ENCODE measurements at regions not wholly inside any gene's neighbourhood (a gene's known extent, or its start where the extent isn't known, plus 50 kb on each side); places are given as distances from the start of the nearest gene placed in this dataset.

GRCh38 chr7:25677595-25677994 lies 449.3 kb upstream of the NPVF start:
- H3K9ac ChIP-seq (ENCODE audit: low read length), result no peak overlapping the region

GRCh38 chr7:25678215-25678614 lies 449.9 kb upstream of the NPVF start:
- ChIA-PET POLR2A (no interaction called here), RAD21 (ENCODE audit: low non-redundant PET in 1 of 2, low total read pairs in 2 of 2, uncharacterized antibody in 2 of 2, unreplicated experiment in 2 of 2) (no interaction called here), CTCF (no interaction called here)
- H3K4me2 ChIP-seq (ENCODE audit: low read length), result no peak overlapping the region
- H3K9me3 ChIP-seq (ENCODE audit: control insufficient read depth in 1 of 2, insufficient read depth in 1 of 2, low read depth in 1 of 2, low read length in 2 of 2), result no peaks in the 10 kb centered on the region
- no peak for ATAC-seq
- no peaks in the 10 kb centered on the region for H3K9me2 ChIP-seq (ENCODE audit: insufficient read depth)
- no peak overlapping the region for H3K4me3 ChIP-seq (replicated peaks in 1 of 2; ENCODE audit: low read depth in 1 of 2, low read length in 2 of 2)
- no peak overlapping the region for H3K9ac ChIP-seq (ENCODE audit: low read length)
- H3K4me1 ChIP-seq (ENCODE audit: control insufficient read depth in 1 of 2, insufficient read depth in 2 of 2, low read length in 2 of 2), result no peaks in the 10 kb centered on the region
- H2AFZ ChIP-seq (ENCODE audit: low read depth, low read length, poor library complexity, severe bottlenecking), result no peak overlapping the region
- peaks cover 38% of the 10 kb centered on the region for H3K27me3 ChIP-seq (ENCODE audit: insufficient read depth, low read length)
- no peaks in the 10 kb centered on the region for H3K79me2 ChIP-seq (ENCODE audit: insufficient read depth, low read length)
- BruUV-seq (replicated peaks), result no TSS peak
- H3K27ac ChIP-seq (ENCODE audit: low read depth, low read length), result no peak overlapping the region
- intact Hi-C loops (cut with micrococcal nuclease), result no loop called here
- no peaks in the 10 kb centered on the region for H3K36me3 ChIP-seq (ENCODE audit: control insufficient read depth in 1 of 2, insufficient read depth in 2 of 2, low read length in 2 of 2)
- no peak for DNase-seq (ENCODE audit: low read depth, low spot score)
- H4K20me1 ChIP-seq (ENCODE audit: insufficient read depth), result no peaks in the 10 kb centered on the region
- TF ChIP-seq ATF3 (IDR thresholded peaks at IDR 0.05), result no peak
- TF ChIP-seq ZFX (IDR thresholded peaks at IDR 0.05), result no peak
- TF ChIP-seq YY1 (IDR thresholded peaks at IDR 0.05; ENCODE audit: extremely low read depth, insufficient replicate concordance, low read depth, low read length), result no peak
- TF ChIP-seq MAX (IDR thresholded peaks at IDR 0.05), result no peak
- no peak for TF ChIP-seq CTCF (IDR thresholded peaks at IDR 0.05 in 2 of 3, conservative IDR thresholded peaks at IDR 0.05 in 1 of 3; ENCODE audit: borderline replicate concordance in 1 of 3, insufficient read depth in 1 of 3, low read depth in 2 of 3, low read length in 2 of 3)
- no peak for TF ChIP-seq EZH2 (IDR thresholded peaks at IDR 0.05)
- no peak for TF ChIP-seq EZH2phosphoT487 (IDR thresholded peaks at IDR 0.05; ENCODE audit: borderline replicate concordance)
- no peak for TF ChIP-seq FOSL1 (IDR thresholded peaks at IDR 0.05; ENCODE audit: low read depth)
- no peak for TF ChIP-seq SIN3A (IDR thresholded peaks at IDR 0.05; ENCODE audit: low read depth)
- no peak for TF ChIP-seq CEBPB (IDR thresholded peaks at IDR 0.05; ENCODE audit: low read depth)
- no peak for TF ChIP-seq ELF1 (IDR thresholded peaks at IDR 0.05; ENCODE audit: borderline replicate concordance, low read depth)
- no peak for TF ChIP-seq SP1 (IDR thresholded peaks at IDR 0.05; ENCODE audit: low read depth)
- TF ChIP-seq EGR1 (IDR thresholded peaks at IDR 0.05; ENCODE audit: low read depth), result no peak
- TF ChIP-seq ZNF274 (IDR thresholded peaks at IDR 0.05; ENCODE audit: low read depth, low read length), result no peak
- TF ChIP-seq POLR2A (IDR thresholded peaks at IDR 0.05; ENCODE audit: borderline replicate concordance, extremely low read depth, insufficient read depth, insufficient read length), result no peak

More at GRCh38 chr7:25677595-25677994, 449.3 kb upstream of the NPVF start:
- no peak for TF ChIP-seq MAX (IDR thresholded peaks at IDR 0.05)
- TF ChIP-seq ATF3 (IDR thresholded peaks at IDR 0.05), result no peak
- TF ChIP-seq JUND (IDR thresholded peaks at IDR 0.05), result no peak
- no peak for TF ChIP-seq EGR1 (IDR thresholded peaks at IDR 0.05; ENCODE audit: low read depth)
- TF ChIP-seq FOSL1 (IDR thresholded peaks at IDR 0.05; ENCODE audit: low read depth), result no peak
- TF ChIP-seq POLR2A (IDR thresholded peaks at IDR 0.05; ENCODE audit: borderline replicate concordance, extremely low read depth, insufficient read depth, insufficient read length), result no peak
- H2AFZ ChIP-seq (ENCODE audit: low read depth, low read length, poor library complexity, severe bottlenecking), result no peak overlapping the region
- no TSS peak for BruUV-seq (replicated peaks)
- DNase-seq (ENCODE audit: low read depth, low spot score) (no peak), ATAC-seq (no peak)
- H3K27ac ChIP-seq (ENCODE audit: low read depth, low read length), result no peak overlapping the region
- POLR2A ChIA-PET, result no interaction called here
- H3K9me2 ChIP-seq (ENCODE audit: insufficient read depth), result no peaks in the 10 kb centered on the region
- no peak overlapping the region for H3K4me3 ChIP-seq (replicated peaks in 1 of 2; ENCODE audit: low read depth in 1 of 2, low read length in 2 of 2)
- H3K4me1 ChIP-seq (ENCODE audit: control insufficient read depth in 1 of 2, insufficient read depth in 2 of 2, low read length in 2 of 2), result no peaks in the 10 kb centered on the region
- no peaks in the 10 kb centered on the region for H3K79me2 ChIP-seq (ENCODE audit: insufficient read depth, low read length)
- no peaks in the 10 kb centered on the region for H3K36me3 ChIP-seq (ENCODE audit: control insufficient read depth in 1 of 2, insufficient read depth in 2 of 2, low read length in 2 of 2)
- H4K20me1 ChIP-seq (ENCODE audit: insufficient read depth), result no peaks in the 10 kb centered on the region
- H3K9me3 ChIP-seq (ENCODE audit: control insufficient read depth in 1 of 2, insufficient read depth in 1 of 2, low read depth in 1 of 2, low read length in 2 of 2), result no peaks in the 10 kb centered on the region
- H3K4me2 ChIP-seq (ENCODE audit: low read length), result no peak overlapping the region
- H3K27me3 ChIP-seq (ENCODE audit: insufficient read depth, low read length), result peaks cover 34% of the 10 kb centered on the region
- intact Hi-C loops (cut with micrococcal nuclease), result no loop called here
- RAD21 ChIA-PET (ENCODE audit: low non-redundant PET in 1 of 2, low total read pairs in 2 of 2, uncharacterized antibody in 2 of 2, unreplicated experiment in 2 of 2), result no interaction called here
- CTCF ChIA-PET, result no interaction called here

Measured in HCT116 (cell line).